Gastroesophageal sphincter (tissue), 3 donors: ENCODE measurements at regions not wholly inside any gene's neighbourhood (a gene's known extent, or its start where the extent isn't known, plus 50 kb on each side); places are given as distances from the start of the nearest gene placed in this dataset.

Experiments used
- CTCF ChIP-seq, 4 experiments: fragments of 200-600 bp in 2 of 4; fragments of 450-650 bp in 2 of 4; sonication (generic) in 1 of 4; IDR thresholded peaks; one replicate each; pipeline ENCODE4 v1.5.1; 2017 to 2019; ENCODE audit warnings: antibody characterized with exemption in 4 of 4, mild to moderate bottlenecking in 2 of 4, moderate library complexity in 2 of 4
- EP300 ChIP-seq: sonication (generic); formaldehyde crosslinking; IDR thresholded peaks from one replicate; pipeline ENCODE4 v1.6.1; 2017; ENCODE audit warnings: antibody characterized with exemption, mild to moderate bottlenecking
- POLR2A ChIP-seq, 2 donors: fragments of 450-650 bp; IDR thresholded peaks; one replicate each; pipeline ENCODE4 v1.6.1; 2017; ENCODE audit warnings: antibody characterized with exemption in 2 of 2, mild to moderate bottlenecking in 2 of 2, moderate library complexity in 1 of 2

GRCh38 chr2:7588295-7588694 is 671.1 kb downstream of the RNF144A start:
- TF ChIP-seq POLR2A (IDR thresholded peaks at IDR 0.05): no peak
- no peak for TF ChIP-seq EP300
- no peak for TF ChIP-seq CTCF (IDR thresholded peaks at IDR 0.05)
